Upper lobe of left lung (tissue), 4 donors: ENCODE measurements at regions not wholly inside any gene's neighbourhood (a gene's known extent, or its start where the extent isn't known, plus 50 kb on each side); places are given as distances from the start of the nearest gene placed in this dataset.

ENCODE experiments used
- EP300 ChIP-seq, 4 donors: sonication (generic); formaldehyde crosslinking; IDR thresholded peaks; one replicate each; pipeline ENCODE4 v1.5.1; 2017; ENCODE audit warnings: antibody characterized with exemption in 4 of 4, control low read depth in 2 of 4
- POLR2A ChIP-seq, 4 donors: fragments of 450-650 bp; IDR thresholded peaks; one replicate each; pipeline ENCODE4 v1.5.1; 2016 to 2017; ENCODE audit warnings: antibody characterized with exemption in 4 of 4, mild to moderate bottlenecking in 2 of 4
- POLR2AphosphoS5 ChIP-seq, 2 donors: sonication (generic); formaldehyde crosslinking; IDR thresholded peaks; one replicate each; pipeline ENCODE4 v1.5.1; 2017; ENCODE audit warnings: antibody characterized with exemption in 2 of 2
- TF ChIP-seq, protein P1 (sequence below), 6 experiments: fragments of 450-650 bp in 4 of 6; fragments of 200-600 bp in 2 of 6; sonication (generic) in 2 of 6; IDR thresholded peaks; one replicate each; pipeline ENCODE4 v1.5.1; 2016 to 2019; ENCODE audit warnings: antibody characterized with exemption in 6 of 6

DNA sequence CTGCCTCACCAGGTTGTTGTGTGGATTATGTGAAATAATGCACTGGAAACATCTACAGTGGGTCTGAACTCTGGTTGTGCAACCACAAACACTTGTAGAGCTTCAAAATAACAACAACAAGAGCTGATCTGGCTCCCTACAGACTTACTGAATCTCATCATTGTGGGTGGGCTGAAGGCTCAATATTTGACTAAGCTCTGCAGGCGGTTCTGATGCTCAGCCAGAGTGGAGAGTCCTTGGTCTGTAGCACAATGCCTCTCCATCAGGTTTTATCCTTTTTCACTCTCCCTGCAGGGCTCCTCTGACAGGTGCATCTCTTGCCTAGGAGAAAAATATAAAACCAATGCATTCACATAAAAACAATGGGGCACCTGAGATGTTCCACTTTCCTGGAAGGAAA, 456.3 kb upstream of the ONECUT1 start:
- no peak for TF ChIP-seq POLR2AphosphoS5 (IDR thresholded peaks at IDR 0.05)
- TF ChIP-seq, protein P1, sequence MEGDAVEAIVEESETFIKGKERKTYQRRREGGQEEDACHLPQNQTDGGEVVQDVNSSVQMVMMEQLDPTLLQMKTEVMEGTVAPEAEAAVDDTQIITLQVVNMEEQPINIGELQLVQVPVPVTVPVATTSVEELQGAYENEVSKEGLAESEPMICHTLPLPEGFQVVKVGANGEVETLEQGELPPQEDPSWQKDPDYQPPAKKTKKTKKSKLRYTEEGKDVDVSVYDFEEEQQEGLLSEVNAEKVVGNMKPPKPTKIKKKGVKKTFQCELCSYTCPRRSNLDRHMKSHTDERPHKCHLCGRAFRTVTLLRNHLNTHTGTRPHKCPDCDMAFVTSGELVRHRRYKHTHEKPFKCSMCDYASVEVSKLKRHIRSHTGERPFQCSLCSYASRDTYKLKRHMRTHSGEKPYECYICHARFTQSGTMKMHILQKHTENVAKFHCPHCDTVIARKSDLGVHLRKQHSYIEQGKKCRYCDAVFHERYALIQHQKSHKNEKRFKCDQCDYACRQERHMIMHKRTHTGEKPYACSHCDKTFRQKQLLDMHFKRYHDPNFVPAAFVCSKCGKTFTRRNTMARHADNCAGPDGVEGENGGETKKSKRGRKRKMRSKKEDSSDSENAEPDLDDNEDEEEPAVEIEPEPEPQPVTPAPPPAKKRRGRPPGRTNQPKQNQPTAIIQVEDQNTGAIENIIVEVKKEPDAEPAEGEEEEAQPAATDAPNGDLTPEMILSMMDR (IDR thresholded peaks at IDR 0.05), result no peak
- TF ChIP-seq POLR2A (IDR thresholded peaks at IDR 0.05), result no peak
- TF ChIP-seq EP300 (IDR thresholded peaks at IDR 0.05), result no peak
